Stimulated activated CD8-positive, alpha-beta memory T cell treated with anti-CD3 and anti-CD28 coated beads, Interleukin-12 subunit alpha, Interleukin-12 subunit beta, amount 100 ng/mL, for 1 hour (primary cell): ENCODE measurements at regions not wholly inside any gene's neighbourhood (a gene's known extent, or its start where the extent isn't known, plus 50 kb on each side); places are given as distances from the start of the nearest gene placed in this dataset.

ENCODE experiments used
- DNase-seq: peaks from one replicate; pipeline ENCODE4 v3.0.0-alpha.2; 2020; ENCODE audit warnings: low read depth

DNA sequence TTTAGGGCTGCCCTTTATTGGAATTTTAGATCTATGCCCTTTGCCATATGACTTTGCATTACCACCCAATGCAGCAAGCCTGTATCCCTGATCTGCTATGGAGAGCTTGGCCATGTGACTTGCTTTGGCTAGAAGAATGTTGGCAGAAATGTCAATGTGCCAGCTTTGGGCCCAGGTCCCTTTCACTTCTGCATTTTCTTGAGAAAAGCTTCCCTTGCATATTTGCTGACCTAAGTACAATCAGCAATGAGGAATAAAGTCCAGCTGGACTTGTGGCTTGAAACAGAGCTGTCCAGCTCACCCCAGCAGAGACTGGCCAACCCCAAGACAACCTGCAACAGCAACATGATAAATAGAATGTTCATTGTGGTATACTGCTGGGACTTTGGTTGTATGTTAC lies 135.9 kb downstream of the PAH start:
- DNase-seq = no peak

DNA sequence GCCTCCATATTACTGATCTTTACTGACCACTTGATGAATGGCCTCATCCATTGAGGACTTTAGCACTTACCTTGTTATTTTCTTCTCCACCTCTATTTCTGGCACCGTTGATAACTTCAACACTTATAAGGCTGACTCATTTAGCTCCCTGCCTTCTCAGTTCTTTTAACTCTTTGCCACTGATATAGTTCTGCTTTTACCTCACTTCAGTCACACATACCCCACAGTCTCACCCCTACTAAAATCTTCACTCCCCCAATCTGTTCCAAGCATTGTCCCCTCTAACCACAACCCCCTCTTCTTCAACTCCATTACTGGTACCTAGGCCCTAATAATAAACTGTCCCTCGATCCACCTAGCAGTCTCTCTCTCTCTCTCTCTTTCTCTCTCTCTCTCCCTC lies 141.0 kb downstream of the PAH start:
- no peak for DNase-seq

DNA sequence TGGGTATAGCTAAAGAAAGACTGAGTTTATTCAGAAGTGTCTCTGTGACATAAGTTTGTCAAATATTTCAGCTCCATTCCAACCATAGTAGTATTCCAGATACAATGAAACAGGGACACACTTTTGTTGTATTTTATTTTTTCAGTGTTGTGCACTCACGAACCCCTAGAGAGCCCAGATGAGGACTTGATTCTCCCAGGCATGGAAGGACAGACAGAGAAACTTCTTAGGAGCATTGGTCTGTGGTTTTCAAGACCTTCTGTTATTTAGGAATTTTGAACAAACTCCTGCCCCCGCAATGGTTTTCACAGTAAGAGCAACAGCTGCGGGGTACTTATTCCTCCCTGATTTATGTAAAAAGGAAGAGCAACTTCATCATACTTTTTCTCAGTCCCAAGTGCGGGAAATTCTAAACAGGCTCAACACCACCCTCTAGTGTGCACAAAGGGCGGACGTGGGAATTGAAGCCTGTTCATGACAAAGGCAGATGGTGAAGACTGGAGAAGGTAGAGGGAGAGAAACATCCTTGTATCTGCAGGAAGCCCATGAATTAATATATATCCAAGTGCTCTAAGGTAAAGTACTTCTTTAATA lies 147.6 kb downstream of the PAH start:
- DNase-seq = peak; percentile 2

- DNase-seq = no peak
Measured at GRCh38 chr12:102766961-102767360, 150.1 kb downstream of the PAH start.

DNA sequence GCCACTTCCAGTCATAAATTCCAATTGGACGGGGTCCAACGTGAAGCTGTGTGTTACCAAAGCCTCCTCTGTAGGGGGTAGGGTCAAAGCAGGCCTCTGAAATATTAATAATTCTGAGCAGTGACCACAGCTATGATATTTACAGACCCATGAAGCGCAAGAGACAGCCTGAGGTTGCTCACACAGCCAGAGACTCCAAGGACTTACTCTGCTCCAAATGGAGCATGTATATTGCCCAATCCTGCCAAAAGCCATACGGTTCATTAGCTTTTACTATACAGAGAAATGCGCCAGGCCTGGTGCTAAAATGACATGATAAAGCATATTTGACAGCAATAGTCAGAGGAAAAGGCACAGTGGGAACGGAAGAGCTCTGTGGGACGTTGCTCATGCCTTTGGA lies 151.3 kb downstream of the PAH start:
- no peak for DNase-seq

GRCh38 chr12:102763471-102763870 lies 153.6 kb downstream of the PAH start:
- no peak for DNase-seq

GRCh38 chr12:102763061-102763460 lies 154.0 kb downstream of the PAH start:
- no peak for DNase-seq

DNA sequence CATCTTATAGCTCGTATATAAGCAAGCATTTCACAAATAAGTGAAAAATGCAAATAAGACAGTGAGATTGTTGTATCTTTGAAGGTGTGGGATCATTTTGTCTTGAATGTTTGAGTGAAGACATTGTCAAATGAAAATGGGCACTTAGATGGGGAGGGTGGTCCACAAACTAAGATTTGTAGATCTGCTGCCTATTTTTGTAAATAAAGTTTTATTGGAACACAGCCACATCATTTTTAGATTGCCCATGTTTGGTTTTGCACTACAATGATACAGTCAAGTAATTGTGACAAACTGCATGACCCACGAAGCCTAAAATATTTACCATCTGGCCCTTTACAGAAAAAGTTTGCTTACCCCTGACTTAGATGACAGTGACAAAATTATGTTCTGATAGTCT lies 156.7 kb downstream of the PAH start:
- DNase-seq = no peak

DNA sequence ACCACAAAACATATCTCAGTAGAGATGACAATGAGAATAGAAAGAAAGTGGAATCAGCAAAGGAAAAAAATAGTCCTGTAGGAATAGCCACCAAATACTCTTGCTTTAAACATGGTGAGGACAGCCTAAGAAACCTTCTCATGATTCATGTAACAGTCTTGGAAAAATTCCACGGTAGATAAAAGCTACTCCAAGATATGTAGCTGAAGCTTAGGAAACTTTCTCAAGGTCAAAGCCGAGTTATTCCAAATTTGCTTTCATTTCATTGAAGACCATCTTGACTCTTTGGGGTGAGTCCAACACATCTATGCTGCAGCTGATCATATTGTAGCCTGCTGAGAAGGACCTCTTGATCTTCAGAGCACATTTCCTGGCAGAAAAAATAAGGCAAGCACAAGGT lies 157.6 kb downstream of the PAH start:
- DNase-seq = no peak

- no peak for DNase-seq
Measured at GRCh38 chr12:102757882-102758226, 159.2 kb downstream of the PAH start.

- DNase-seq = no peak
Measured at GRCh38 chr12:102757154-102757881, 159.7 kb downstream of the PAH start.

GRCh38 chr12:102756530-102756929 lies 160.5 kb downstream of the PAH start:
- no peak for DNase-seq

- no peak for DNase-seq
Measured at GRCh38 chr12:102755266-102755665, 161.8 kb downstream of the PAH start.

GRCh38 chr12:102753802-102754201 lies 163.2 kb downstream of the PAH start:
- DNase-seq = no peak

DNA sequence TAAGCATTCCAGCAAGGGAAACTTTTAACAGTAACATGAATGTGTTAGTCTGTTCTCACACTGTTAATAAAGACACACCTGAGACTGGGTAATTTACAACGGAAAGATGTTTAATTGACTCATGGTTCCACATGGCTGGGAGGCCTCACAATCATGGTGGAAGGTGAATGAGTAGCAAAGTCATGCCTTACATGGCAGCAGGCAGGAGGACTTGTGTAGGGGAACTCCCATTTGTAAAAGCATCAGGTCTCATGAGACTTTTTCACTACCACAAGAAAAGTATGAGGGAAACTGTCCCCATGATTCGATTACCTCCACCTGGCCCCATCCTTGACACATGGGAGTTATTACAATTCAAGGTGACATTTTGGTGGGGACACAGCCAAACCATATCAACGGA lies 168.3 kb downstream of the PAH start:
- DNase-seq = no peak

DNA sequence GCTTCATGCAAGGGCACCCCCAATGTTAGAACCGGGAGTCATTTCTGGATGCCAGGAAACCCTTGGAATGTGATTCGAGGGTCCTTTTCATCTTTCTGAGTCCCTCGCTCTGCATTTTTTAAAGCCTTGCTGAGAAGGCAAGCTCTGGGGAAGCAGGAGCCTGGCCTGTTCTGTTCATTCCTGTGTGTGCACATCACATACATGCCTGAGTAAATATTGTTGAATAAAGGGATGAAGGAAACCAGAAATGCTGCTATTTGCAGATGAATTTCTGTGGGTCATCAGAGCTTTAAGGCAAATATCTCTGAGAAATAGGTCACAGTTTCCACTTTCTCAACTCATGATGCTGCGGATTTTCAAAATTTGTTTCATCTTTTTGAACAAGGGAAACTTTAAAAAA lies 170.1 kb downstream of the PAH start:
- DNase-seq = no peak

GRCh38 chr12:102745971-102746600 lies 171.0 kb downstream of the PAH start:
- DNase-seq = no peak

DNA sequence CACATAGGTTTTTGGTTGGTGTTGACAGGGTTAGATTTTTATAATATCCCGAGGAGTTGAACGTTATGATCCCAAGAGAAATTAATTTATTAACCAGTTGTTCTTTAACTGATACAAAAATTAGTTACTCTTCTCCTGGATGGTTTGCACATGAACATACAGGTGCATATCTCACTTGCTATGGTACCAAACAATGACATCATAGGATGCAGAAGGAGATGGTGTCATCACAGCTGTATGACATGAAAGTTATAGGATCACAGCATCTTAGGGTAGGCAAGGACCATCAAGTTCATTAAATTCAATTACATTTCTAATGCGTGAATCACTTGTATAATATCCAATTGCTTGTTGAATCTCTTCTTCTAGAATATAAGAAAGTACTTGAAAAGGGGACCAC lies 175.8 kb downstream of the PAH start:
- no peak for DNase-seq

DNA sequence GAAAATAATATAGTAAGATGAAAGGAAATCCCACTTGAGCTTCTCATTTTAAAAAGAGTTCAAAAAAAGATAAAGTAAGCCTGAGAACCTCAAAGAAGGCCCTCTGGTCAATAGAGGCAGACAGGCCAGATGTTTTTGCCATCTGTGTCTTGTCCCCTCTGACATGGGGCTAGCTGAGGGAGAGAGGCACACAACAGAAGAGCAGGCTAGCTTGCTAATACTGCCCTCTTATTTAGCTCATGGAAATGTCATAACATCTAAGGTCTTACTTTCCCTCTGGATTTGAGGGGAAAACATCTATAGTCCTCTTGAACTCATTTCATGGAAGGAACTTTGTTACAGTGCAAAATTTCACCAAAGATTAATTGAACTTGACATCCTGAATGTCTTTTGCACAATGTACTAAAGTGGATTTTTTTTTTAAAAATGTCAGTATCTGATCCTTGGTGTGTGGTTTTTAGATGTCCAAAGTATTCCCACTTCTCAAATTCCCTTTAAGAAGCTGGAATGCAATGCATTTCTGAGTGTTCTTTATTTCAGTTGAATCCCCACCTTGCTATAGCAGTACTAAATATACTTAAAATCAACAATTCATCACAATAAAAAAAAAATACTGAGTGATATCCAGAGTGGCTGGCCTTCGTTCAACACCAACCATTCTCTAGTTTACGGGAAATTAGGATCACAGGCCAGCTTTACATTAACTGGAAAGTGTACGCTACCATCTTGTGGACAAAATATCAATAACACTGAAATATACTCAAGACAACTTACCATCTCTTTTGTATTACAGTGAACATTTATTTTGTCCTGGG lies 176.7 kb downstream of the PAH start:
- no peak for DNase-seq

GRCh38 chr12:102736328-102736727 lies 180.7 kb downstream of the PAH start:
- no peak for DNase-seq

DNA sequence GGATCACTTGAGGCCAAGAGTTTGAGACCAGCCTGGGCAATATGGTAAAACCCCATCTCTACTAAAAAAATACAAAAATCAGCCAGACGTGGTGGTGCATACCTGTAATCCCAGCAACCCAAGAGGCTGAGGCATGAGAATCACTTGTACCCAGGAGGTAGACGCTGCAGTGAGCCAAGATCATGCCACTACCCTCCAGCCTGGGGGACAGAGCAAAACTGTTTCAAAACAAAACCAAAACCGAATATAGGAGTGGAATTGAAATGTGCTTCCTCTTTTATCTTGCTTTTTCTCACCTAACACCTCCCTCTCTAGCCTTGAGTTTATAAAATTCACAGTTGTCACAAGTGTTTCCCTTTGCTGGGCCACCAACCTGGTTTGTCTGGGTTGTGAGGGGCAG lies 181.9 kb downstream of the PAH start:
- no peak for DNase-seq

DNA sequence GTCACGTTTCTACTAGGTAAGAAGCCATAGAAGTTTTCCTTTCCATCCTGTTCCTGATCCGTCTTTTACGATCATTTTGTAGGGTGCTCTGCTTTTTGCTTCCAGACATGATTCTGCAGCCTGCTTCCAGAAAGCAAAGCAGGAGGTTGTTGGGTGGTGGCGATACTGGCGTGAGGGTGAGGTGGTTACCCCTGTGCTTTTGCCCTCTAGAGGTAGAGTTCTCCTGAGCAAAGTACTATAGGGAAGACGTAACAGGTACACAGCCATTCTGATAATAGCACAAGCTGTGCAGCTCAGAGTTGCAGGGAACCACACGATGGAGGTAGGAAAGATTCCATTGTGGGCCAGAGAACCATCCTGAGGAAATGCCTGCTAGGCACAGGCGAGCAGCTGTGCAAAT lies 186.0 kb downstream of the PAH start:
- no peak for DNase-seq
